HG02623 (cell line): ENCODE measurements at regions not wholly inside any gene's neighbourhood (a gene's known extent, or its start where the extent isn't known, plus 50 kb on each side); places are given as distances from the start of the nearest gene placed in this dataset.

Experiments
- ATAC-seq: cut with Tn5 transposase; IDR thresholded peaks from one replicate; pipeline ENCODE4 v1.9.1; 2021; ENCODE audit warnings: moderate library complexity; ENCODE audit not compliant: unreplicated experiment

DNA sequence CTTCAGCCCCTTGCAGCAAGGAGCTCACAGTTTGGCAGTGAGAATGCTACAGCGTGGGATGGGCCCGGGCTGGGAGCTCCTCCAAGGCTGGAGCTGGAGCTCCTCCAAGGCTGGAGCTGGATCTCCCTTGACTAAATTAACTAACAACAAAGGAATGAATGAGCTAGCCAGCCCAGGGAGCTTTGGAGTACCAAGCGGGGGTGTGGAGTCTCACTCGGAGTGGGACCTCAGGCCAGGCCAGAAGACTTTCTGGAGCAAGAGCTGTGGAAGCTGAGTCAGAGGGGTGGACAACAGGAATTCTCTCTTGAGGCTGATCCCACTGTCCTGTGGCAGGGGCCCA lies 244.7 kb upstream of the HS6ST1 start:
- ATAC-seq: no peak

DNA sequence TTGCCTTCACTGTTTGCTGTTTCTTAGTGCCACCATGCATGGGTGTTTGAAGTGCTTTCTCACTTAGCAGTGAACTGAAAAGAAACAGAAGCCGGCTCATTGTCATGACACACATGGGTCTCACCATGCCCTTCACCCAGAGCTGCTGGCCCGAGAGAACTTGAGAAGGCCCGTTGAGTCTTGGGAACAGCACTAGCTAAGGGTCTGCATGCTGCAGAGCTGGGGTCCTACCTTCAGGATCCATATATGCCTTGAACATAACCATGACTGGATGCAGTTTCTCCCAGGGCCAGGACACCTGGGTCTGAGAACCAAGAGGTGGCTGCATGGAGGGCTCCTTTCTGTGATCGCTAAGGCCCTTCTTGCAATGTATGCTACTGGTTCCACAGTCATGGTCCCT lies 245.5 kb upstream of the HS6ST1 start:
- ATAC-seq: no peak

DNA sequence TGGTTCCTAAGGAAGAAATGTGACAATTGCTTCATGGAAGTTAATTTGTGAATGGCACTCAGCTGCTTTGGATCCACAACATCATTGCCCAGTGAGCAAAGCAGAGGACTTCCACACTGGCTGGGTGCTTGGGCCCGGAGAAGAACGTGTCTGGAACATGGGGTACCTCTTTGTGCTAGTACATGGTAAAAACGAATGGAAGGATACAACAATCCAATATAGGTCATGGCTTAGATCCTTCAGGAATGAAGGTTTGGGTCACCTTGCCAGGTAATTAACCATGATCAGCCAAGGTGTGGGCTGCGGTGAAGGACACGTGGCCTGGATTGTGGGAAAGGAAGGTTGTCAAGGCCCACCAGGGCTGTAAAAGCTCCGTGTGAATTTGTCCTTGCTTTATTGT lies 245.9 kb upstream of the HS6ST1 start:
- ATAC-seq: no peak

DNA sequence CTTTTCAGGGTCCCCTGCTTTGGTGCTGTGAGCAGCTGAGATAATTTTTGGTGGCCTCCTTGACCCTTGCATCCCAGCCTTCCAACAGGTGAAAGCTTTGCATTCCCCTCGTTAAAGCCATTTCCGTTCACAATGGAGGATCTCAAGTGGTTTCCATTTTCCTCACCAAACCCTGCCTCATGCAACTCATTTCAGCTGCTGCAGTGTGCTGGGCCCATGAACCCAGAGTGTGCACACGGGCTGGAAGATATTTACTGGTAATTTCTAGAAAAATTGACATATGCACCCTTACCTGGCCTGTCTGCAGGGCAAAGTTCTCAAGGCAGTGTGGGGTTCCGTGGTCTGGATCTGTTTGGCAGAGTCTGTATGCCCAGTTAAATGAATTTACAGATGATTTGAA lies 246.8 kb upstream of the HS6ST1 start:
- no peak for ATAC-seq

DNA sequence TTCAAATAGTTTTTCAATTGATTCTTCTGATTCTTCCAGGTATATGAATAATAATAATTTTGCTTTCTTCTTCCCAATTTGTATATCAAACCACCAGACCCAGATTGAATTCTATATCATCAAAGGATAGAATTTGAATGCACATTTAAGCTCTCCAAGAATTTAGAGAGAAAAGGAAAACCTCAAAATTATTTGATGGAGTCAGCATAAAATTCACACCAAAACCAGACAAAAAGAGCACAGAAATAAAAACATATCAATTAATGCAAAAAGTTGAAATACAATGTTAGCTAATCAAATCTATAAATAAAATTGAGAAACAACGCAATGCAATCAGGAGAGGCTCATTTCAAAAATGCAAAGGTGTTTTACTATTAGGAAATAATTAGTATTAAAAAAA lies 248.0 kb upstream of the HS6ST1 start:
- ATAC-seq: no peak

DNA sequence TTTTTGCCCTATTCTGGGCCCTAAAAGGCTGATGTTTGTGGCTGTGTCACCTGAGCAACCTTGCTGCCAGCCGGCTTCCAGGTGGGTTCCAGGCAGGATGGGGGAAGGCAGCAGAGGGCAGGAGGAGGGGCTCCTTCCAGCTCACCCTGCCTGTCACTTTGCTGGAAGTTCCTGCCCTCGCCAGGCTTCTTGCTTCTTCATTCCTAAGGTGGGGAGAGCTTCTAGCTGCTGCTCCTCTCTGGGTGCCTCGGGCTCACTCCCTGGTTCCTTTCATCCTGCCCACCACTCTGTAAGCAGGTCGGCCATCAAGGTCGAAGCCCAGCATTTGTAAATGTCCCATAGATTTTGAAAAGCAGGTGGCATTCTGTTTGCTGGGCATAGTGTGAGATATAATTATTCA lies 249.4 kb upstream of the HS6ST1 start:
- ATAC-seq: no peak

DNA sequence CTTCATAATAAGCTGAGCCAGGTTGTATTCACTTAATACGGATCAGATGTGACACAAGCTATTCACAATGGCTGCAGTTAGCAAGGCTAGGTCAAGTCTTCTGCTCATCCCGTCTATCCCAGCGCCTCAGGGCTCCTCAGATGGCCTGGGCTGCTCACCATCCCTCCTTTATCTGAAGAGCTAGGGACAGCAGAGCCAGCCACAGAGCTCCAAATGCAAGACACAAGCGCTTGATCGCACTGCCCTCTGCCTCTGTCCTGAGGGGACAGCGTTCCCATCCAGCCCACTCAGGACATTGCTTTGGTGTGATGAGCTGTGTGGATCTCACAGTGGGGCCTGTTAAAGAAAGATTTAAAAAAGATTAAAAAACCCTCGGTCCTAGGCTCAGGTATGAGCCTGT lies 254.4 kb upstream of the HS6ST1 start:
- ATAC-seq: no peak

DNA sequence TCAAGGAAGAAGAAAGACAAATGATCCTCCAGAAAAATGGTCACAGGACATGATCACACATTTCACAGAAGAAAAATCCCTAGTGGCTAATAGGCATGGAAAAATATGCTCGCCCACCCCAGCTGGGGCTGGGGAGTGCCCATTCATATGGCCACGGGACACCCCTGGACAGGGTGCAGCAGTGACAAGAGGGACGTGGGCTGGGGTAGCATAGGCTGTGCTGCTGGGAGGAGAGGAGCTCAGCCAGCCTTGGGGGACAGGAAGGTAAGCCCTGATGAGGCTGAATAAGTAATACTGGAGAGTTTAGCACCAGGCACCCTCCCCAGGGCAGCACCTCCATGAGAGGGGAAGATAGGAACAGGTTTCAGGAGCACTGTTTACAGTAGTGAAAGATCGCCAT lies 254.9 kb upstream of the HS6ST1 start:
- ATAC-seq: no peak

DNA sequence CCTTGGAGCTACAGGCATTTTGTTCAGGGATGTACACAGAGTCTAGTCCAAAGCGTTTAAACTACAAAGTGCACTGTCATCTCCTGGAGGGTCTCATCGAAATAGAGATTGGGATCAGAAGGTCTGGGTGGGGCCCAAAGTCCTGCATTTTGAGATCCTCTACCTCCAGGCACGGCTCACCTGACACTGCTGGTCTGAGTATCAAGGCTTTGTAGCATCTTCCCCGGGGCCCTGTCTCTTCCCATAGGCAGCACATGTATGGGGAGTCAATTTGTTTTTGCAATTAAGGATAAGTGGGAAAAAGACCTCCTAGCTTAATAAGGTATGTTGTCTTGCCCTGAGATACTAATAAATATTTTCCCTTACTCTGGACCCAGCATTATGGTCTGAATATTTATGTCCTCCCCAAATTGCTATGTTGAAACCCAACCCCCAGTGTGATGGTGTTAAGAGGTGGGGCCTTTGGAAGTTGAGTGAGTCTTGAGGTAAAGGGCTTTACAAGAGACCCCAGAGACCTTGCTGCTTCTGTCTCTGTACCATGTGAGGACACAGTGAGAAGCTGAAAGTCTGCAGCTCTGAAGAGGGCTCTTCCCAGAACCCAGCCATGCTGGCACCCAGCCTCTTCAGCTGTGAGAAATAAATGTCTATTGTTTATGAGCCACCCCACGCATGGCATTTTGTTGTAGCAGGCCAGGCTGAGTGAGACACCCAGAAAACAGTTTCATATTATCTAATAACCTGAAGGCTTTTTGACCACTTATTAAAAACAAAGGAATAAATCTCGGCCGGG lies 258.7 kb upstream of the HS6ST1 start:
- ATAC-seq: no peak

DNA sequence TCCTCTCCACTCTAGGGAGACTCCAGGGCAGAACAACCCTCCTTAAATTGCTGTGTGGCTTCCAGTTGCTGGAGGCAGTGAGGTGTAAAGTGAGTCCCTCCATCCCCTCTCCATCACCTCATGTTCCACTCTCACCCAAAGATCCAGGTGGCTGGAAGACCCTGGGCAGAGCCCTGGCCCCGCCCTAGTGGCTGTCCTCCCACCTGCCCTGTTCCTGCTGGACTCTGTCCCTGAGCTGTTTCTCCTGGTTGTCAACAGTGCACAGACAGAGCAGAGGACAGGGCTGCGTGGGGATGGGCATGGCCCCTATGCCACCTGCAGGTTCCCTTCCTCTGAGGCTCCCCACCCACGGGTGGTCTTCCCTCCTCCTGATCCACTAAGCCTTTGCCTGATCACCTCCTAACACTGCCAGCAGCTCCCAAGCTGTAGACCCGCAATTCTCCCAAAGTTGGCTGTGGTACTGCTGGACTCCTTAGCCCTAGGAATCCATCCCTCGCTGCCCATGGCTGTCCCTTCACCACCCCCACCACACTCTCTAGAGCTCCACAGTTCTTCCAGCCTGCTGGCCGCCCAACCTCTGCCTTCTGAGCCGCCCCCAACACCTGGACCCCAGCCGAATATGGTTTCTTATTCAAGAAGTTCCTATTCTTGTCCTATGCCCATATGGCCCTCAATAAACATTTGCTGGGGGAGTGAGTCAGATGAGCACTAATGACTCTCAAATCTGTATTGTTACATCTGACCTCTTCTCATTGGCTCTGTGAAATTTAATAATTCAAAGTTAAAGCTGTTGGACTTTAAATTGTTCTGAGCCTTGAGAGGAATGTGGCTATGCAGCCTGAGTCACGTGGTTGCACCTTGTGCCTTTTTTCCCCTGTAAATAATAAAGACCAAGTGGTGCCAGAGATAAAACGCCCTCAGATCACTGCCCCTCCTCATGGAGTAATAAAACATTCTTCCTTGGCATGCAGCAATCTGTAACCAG lies 260.0 kb upstream of the HS6ST1 start:
- no peak for ATAC-seq

DNA sequence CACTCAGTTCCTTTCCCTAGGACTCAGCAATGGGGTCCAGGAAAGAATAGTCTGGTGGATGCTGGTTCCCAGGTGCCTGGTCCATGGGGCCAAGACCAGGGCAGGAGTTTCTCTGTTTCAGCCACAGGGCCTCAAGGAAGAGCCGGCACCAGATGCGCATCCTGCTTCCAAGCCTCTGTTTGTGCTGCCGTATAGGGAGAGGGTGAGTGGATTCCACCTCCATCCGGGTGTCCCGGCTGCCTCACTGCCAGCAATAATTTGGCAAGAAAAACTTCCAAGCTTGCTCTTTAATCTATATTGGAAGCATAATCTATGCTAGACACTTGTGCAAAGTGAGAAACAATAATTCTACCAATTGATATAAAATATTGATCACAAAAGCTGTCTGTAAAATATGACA lies 261.2 kb upstream of the HS6ST1 start:
- ATAC-seq: no peak

DNA sequence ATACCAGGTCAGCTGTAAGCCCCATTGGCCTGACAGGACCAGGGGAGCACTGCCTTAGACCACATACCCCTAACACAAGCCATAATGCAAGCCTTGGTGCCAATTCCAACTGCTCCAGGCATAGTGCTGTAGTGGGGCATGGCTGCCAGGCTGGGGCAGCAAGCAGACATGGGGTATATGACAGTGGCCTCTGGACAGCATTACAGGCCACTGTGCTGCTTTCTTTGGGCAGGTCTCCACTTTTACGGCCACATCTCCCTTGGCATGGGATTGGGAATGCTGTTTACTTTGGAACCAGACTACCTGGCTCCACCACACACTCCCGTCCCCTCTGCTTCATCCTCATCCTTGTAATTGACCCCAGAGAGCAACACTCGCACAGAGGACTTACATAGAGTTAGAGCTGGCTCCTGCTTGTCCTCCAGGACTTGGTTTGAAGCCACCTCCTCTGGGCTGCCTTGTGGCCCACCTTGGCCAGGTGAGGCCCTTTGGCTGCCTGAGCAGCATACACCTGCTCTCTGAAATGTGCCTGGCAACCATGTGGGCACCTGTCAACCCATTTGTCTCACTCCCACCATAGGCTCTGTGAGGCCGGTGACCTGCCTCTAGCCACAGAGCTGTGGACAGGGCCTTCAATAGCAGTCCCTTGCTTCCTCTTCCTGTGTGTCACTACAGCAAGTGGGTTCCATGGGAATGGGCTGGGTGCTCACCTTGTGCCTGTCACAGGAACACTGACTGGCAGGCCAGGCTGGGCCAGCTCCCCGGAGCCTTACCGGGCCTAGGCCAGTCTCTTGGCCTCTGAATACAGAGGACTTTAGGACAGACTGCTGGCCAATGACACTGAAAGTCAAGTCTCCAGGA lies 262.6 kb upstream of the HS6ST1 start:
- ATAC-seq: no peak

DNA sequence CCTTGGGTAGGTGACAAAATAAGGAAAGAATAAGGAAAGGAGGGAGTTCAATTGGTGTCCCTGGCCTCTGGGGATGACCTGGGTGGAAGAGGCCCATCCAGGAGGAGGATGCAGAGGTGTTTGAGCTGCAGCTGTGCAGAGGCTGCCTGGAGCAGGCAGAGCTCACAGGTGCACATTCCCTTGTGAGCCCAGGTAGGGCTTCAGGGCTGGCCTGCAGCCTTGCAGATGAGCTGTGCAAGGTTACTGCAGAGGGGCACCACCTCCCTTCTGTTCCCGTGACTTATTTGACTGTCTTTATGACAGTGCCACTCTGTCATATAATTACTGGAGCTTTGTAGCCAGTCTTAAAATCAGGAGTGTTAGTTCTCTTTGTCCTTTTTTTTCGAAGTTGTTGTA lies 263.2 kb upstream of the HS6ST1 start:
- ATAC-seq: no peak

DNA sequence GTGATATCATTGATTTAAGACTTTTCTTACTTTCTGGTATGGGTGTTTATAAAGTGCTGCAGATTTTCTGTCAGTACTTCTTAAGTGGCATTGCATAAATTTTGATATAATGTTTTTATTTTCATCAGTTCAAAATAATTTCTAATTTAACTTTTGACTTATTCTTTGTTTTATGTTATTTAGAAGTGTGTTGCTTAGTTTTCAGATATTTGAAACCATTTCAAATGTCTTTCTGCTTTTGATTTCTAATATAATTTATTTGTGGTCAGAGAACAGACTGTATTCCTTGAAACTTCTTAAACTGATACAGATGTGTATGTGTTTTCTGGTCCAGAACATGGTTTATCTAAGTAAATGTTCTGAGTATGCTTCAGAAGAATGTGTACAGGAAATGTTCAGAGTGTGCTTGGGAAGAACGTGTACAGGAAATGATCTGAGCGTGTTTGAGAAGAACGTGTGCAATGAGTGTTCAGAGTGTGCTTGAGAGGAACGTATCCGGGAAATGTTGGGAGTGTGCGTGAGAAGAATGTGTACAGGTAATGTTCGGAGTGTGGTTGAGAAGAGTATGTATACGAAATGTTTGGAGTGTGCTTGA lies 265.7 kb upstream of the HS6ST1 start:
- ATAC-seq: no peak

DNA sequence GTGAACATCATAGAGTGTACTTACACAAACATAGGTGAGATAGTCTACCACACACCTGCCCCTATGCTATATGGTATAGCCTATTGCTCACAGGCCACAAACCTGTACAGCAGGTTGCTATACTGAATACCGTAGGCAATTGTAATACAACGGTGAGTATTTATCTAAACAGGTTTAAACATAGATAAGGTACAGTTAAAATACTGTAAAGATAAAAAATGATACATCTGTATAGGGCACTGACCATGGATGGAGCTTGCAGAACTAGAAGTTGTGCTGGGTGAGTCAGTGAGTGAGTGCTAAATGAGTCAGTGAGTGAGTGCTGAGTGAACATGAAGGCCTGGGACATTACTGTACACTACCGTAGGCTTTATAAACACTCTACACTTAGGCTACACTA lies 267.0 kb upstream of the HS6ST1 start:
- no peak for ATAC-seq

DNA sequence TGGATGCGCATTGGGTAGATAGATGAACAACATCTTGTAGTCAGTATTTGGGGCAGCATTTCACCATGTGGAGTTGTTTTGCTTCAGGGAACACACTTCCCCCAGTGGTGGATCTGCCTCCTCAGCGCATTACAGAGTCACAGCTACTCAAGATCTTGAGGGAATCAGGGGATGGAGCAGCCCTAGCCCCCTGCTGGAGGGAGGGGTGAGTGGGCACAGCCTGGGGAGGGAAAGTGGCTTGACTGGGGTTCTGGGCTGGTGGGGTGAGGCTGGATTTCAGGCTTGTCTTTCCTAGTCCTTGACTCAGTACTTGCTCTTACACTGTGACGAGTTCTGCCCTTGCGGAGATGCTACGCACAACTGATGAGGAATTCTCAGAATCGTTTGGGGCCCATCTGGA lies 271.0 kb upstream of the HS6ST1 start:
- ATAC-seq: no peak

DNA sequence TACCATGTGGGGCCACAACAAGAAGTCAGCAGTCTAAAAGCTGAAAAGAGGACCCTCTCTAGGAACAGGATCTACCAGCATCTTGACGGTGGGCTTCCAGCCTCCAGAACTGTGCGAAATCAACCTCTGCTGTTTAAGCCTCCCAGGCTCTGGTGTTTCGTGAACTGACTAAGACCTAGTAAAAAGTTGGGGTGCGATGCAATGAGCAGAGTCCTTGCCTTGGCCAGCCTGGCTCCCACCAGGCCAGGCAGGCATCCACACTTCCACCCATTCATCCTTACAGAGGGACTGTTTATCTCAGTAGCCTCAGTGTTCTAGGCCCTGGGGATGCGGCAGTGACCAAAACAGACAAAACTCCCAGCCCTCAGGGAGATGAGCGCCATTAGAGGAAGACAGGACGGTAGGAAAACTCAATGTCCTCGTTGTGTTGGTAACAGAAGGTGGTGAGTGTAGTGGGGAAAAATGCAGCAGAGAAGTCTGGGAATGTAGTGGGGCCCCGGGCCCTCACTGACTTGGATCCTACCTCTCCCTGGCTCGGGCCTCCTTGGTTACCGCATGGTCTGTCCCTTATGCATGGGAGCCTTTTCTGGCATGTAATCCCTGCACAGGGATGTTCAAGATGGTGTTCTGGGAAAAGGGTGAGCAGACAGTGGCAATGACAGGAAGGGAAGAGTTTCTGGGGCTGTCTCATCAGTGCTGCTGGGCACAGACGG lies 271.8 kb upstream of the HS6ST1 start:
- ATAC-seq: no peak

DNA sequence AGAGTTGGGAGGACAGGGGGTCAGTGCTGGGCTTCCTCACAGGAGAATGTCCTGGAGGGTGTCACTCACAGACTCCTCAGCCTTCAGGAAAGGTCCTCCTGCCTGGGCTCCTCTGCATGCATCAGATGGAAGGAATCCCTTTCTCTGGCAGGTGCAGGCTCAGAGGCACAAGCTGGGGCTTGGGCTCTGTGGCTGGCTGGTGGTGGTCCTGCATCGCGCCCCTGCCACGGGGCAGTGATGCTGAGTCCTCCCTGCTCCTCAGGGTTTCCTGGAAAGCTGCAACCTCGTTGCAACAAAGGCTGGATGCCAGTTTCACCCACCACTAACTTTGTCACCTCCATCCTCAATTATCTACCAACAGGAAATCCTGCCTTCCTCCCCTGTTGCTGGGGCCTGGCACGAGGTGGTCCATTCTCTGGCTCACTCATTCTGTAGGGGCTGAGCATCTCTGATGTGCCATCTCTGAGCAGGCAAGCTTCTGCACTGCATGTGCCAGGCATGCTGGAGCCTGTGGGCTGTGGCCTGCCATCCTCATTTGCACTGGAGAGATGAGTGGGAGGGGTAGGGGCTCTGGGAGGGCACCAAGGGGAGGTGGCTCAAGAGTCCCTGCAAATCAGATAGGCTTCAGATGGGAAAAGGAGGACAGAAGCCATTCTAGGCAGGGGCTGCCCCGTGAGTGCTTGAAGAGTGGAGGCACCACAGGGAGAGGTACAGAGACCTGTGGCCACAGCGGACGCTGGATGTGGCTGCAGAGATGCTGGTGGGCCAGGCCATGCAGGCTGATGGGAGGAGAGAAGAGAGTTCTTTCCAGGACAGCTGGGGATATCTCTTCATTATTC lies 272.6 kb upstream of the HS6ST1 start:
- no peak for ATAC-seq
